Gastroesophageal sphincter (tissue), 4 donors: ENCODE measurements at regions not wholly inside any gene's neighbourhood (a gene's known extent, or its start where the extent isn't known, plus 50 kb on each side); places are given as distances from the start of the nearest gene placed in this dataset.

Source experiments
- ATAC-seq: fragments of 150-250 bp; one replicate; pipeline ENCODE4 v1.9.1; 2016; ENCODE audit warnings: mild to moderate bottlenecking, moderate library complexity
- H3K27ac ChIP-seq, 4 donors: fragments of 200-600 bp; sonication (generic) in 3 of 4; 1 replicate in 3 of 4; 2 replicates in 1 of 4; pipeline ENCODE4 v1.5.1; 2016 to 2019
- H3K27me3 ChIP-seq: fragments of 200-600 bp; sonication (generic); one replicate; pipeline ENCODE4 v1.5.1; 2019
- H3K36me3 ChIP-seq, 2 donors: fragments of 200-600 bp; sonication (generic); one replicate each; pipeline ENCODE4 v1.5.1; 2019; ENCODE audit warnings: control low read depth in 1 of 2
- H3K4me1 ChIP-seq, 3 donors: fragments of 200-600 bp; sonication (generic); 1 replicate in 2 of 3; 2 replicates in 1 of 3; pipeline ENCODE4 v1.5.1; 2016 to 2019; ENCODE audit warnings: control low read depth in 2 of 3
- H3K4me3 ChIP-seq, 2 donors: fragments of 200-600 bp; sonication (generic); one replicate each; pipeline ENCODE4 v1.5.1; 2019; ENCODE audit warnings: mild to moderate bottlenecking in 1 of 2, moderate library complexity in 1 of 2
- H3K9me3 ChIP-seq, 3 donors: fragments of 200-600 bp; sonication (generic); one replicate each; pipeline ENCODE4 v1.5.1; 2017 to 2019; ENCODE audit warnings: control low read depth in 2 of 3
- EP300 ChIP-seq: sonication (generic); formaldehyde crosslinking; IDR thresholded peaks from one replicate; pipeline ENCODE4 v1.6.1; 2017; ENCODE audit warnings: antibody characterized with exemption, mild to moderate bottlenecking
- POLR2A ChIP-seq, 2 donors: fragments of 450-650 bp; IDR thresholded peaks; one replicate each; pipeline ENCODE4 v1.6.1; 2017; ENCODE audit warnings: antibody characterized with exemption in 2 of 2, mild to moderate bottlenecking in 2 of 2, moderate library complexity in 1 of 2
- POLR2AphosphoS5 ChIP-seq: sonication (generic); formaldehyde crosslinking; IDR thresholded peaks from one replicate; pipeline ENCODE4 v1.6.1; 2017; ENCODE audit warnings: antibody characterized with exemption
- WGBS, 2 donors: methylation state at CpG; one replicate each; pipeline ENCODE4 v1.1.5; 2018; ENCODE audit warnings: low coverage in 1 of 2; 5-methylcytosine and 5-hydroxymethylcytosine counted together
- TF ChIP-seq, protein P1 (sequence below), 4 experiments: fragments of 200-600 bp in 2 of 4; fragments of 450-650 bp in 2 of 4; sonication (generic) in 1 of 4; IDR thresholded peaks; one replicate each; pipeline ENCODE4 v1.5.1; 2017 to 2019; ENCODE audit warnings: antibody characterized with exemption in 4 of 4, mild to moderate bottlenecking in 2 of 4, moderate library complexity in 2 of 4

DNA sequence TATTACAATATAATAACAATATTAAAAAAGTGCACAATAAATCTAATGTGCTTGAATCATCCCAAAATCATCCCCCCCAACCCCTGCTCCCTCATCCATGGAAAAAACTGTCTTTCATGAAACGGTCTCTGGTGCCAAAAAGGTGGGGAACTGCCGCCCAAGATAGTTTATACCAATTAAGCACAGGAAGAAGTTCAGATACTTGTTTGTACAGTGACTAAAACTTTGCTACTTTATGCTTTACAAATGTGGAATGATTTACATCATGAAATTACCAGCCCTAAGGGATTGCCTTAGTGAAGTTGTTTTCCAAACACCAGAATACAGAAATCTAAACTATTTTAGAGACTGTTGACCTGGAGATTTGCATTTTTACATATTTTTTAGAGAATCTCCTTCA lies 175.6 kb downstream of the TRIM27 start:
- no peaks in the 10 kb centered on the region for H3K4me1 ChIP-seq
- TF ChIP-seq POLR2A (IDR thresholded peaks at IDR 0.05) (no peak), EP300 (no peak), POLR2AphosphoS5 (no peak)
- TF ChIP-seq, protein P1, sequence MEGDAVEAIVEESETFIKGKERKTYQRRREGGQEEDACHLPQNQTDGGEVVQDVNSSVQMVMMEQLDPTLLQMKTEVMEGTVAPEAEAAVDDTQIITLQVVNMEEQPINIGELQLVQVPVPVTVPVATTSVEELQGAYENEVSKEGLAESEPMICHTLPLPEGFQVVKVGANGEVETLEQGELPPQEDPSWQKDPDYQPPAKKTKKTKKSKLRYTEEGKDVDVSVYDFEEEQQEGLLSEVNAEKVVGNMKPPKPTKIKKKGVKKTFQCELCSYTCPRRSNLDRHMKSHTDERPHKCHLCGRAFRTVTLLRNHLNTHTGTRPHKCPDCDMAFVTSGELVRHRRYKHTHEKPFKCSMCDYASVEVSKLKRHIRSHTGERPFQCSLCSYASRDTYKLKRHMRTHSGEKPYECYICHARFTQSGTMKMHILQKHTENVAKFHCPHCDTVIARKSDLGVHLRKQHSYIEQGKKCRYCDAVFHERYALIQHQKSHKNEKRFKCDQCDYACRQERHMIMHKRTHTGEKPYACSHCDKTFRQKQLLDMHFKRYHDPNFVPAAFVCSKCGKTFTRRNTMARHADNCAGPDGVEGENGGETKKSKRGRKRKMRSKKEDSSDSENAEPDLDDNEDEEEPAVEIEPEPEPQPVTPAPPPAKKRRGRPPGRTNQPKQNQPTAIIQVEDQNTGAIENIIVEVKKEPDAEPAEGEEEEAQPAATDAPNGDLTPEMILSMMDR (IDR thresholded peaks at IDR 0.05): no peak
- H3K9me3 ChIP-seq: peaks cover 0 to 45% (median 0%) of the 10 kb centered on the region in 3 donors
- H3K27ac ChIP-seq: no peak overlapping the region
- peaks cover 95% of the 10 kb centered on the region for H3K27me3 ChIP-seq
- H3K4me3 ChIP-seq: no peak overlapping the region
- 26 to 27% methylated on average over 2 of the region's 2 CpGs for WGBS, 2 donors
- no peaks in the 10 kb centered on the region for H3K36me3 ChIP-seq
- ATAC-seq: no peak

DNA sequence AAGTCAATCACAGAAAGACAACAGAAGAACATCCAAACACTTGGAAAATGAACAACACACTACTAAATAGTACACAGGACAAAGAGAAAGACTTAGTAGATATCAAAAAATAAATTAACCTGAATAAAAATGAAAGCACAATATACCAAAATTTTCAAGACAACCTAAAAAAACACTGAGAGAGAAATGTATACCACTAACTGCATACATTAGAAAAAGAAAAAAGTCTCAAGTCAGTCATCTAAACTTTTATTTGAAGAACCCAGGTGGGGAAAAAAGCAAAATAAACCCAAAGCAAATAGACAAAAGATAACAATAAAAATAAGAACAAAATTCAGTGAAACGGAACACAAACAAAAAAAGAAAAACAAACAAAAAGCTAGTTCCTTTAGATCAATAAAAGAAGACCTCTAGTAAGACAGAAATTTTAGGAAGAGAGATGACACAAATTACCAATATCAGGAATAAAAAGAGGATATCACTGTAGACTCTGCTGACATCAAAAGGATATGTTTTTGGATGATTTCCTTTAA lies 172.8 kb downstream of the TRIM27 start:
- TF ChIP-seq POLR2AphosphoS5 (no peak), EP300 (no peak), POLR2A (IDR thresholded peaks at IDR 0.05) (no peak)
- TF ChIP-seq, protein P1 (IDR thresholded peaks at IDR 0.05): no peak
- no peak for ATAC-seq
- 94 to 100% methylated on average over 1 of the region's 1 CpG for WGBS, 2 donors
- Histone ChIP-seq H3K27ac (no peak overlapping the region), H3K36me3 (no peaks in the 10 kb centered on the region), H3K27me3 (peaks cover 93% of the 10 kb centered on the region), H3K4me1 (no peaks in the 10 kb centered on the region), H3K4me3 (no peak overlapping the region), H3K9me3 (peaks cover 0 to 51% (median 0%) of the 10 kb centered on the region in 3 donors)

- 43 to 69% methylated on average over 7 to 12 of the region's 12 CpGs for WGBS, 2 donors
- TF ChIP-seq, protein P1 (IDR thresholded peaks at IDR 0.05): no peak
- no peak for TF ChIP-seq EP300
- TF ChIP-seq POLR2AphosphoS5: no peak
- no peak for TF ChIP-seq POLR2A (IDR thresholded peaks at IDR 0.05)
- Histone ChIP-seq H3K4me1 (no peaks in the 10 kb centered on the region), H3K4me3 (no peak overlapping the region), H3K36me3 (no peaks in the 10 kb centered on the region), H3K27ac (no peak overlapping the region), H3K27me3 (peaks cover 93% of the 10 kb centered on the region), H3K9me3 (peaks cover 0 to 51% (median 0%) of the 10 kb centered on the region in 3 donors)
- ATAC-seq: no peak
Observed at GRCh38 chr6:28751514-28751913, 172.3 kb downstream of the TRIM27 start.

- 74 to 80% methylated on average over 2 of the region's 2 CpGs for WGBS, 2 donors
- no peak for TF ChIP-seq POLR2AphosphoS5
- no peak overlapping the region for H3K4me3 ChIP-seq
- no peak overlapping the region for H3K27ac ChIP-seq
- H3K9me3 ChIP-seq: peaks cover 0 to 51% (median 0%) of the 10 kb centered on the region in 3 donors
- no peaks in the 10 kb centered on the region for H3K4me1 ChIP-seq
- H3K27me3 ChIP-seq: peaks cover 93% of the 10 kb centered on the region
- ATAC-seq: no peak
- H3K36me3 ChIP-seq: no peaks in the 10 kb centered on the region
Observed at GRCh38 chr6:28751963-28752350, 171.8 kb downstream of the TRIM27 start.

GRCh38 chr6:28757429-28758045 lies 166.2 kb downstream of the TRIM27 start:
- peaks cover 0 to 10% (median 0%) of the 10 kb centered on the region in 3 donors for H3K9me3 ChIP-seq
- no peak overlapping the region for H3K27ac ChIP-seq
- no peaks in the 10 kb centered on the region for H3K4me1 ChIP-seq
- WGBS, 2 donors: 22 to 36% methylated on average over 8 to 24 of the region's 33 CpGs
- TF ChIP-seq EP300 (no peak), POLR2A (IDR thresholded peaks at IDR 0.05) (no peak), POLR2AphosphoS5 (no peak)
- TF ChIP-seq, protein P1 (IDR thresholded peaks at IDR 0.05): no peak
- peaks cover 95% of the 10 kb centered on the region for H3K27me3 ChIP-seq
- ATAC-seq: no peak
- no peak overlapping the region for H3K4me3 ChIP-seq
- no peaks in the 10 kb centered on the region for H3K36me3 ChIP-seq
